ENCODE measurements at regions not wholly inside any gene's neighbourhood (a gene's known extent, or its start where the extent isn't known, plus 50 kb on each side); places are given as distances from the start of the nearest gene placed in this dataset.

DNA sequence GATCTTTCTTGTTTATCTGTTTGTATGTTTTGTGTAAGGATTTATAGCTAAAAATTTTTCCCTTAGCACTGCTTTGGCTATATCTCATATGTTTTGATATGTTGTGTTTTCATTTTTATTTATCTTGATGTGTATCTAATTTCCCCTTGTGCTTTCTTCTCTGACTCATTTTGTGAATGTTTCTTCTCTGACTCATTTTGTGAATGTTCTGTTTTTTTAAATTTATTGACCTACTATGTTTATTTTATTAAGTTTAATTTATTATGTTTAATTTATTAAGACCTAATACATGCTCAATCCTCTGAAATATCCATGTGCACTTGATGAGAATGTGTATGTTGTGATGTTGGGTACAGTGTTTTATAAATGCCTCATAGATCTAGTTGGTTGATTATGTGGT lies 793.5 kb upstream of the CADM2 start:
- ChIA-PET CTCF (ENCODE audit: unreplicated experiment) (no interaction called here), POLR2A (interaction anchor here (0.6 kb wide), 1 partner anchor 614 kb away, joined by 3 read pairs; no protein-coding TSS in a partner anchor)
- Histone ChIP-seq H3K79me2 (ENCODE audit: insufficient read depth, low read depth, low read length) (no peaks in the 10 kb centered on the region), H3K27ac (ENCODE audit: low read depth, low read length, poor library complexity, severe bottlenecking) (no peak overlapping the region), H3K4me3 (ENCODE audit: low read depth, low read length, poor library complexity, severe bottlenecking) (no peak overlapping the region), H2AFZ (ENCODE audit: low read length) (no peak overlapping the region), H3K4me2 (ENCODE audit: low read length) (no peak overlapping the region), H3K4me1 (ENCODE audit: insufficient read depth, low read length, poor library complexity, severe bottlenecking) (no peaks in the 10 kb centered on the region), H3K9me3 (ENCODE audit: low read length) (peaks cover 12% of the 10 kb centered on the region; the same call in 1 of the 2 replicates), H3K9me2 (ENCODE audit: insufficient read depth, low read length) (no peaks in the 10 kb centered on the region), H3K36me3 (ENCODE audit: insufficient read depth, low read length) (no peaks in the 10 kb centered on the region), H4K20me1 (ENCODE audit: insufficient read depth, low read length) (no peaks in the 10 kb centered on the region)
- TF ChIP-seq EZH2phosphoT487 (IDR thresholded peaks at IDR 0.05; ENCODE audit: borderline replicate concordance, low read depth, low read length): no peak
- TF ChIP-seq, protein P1, sequence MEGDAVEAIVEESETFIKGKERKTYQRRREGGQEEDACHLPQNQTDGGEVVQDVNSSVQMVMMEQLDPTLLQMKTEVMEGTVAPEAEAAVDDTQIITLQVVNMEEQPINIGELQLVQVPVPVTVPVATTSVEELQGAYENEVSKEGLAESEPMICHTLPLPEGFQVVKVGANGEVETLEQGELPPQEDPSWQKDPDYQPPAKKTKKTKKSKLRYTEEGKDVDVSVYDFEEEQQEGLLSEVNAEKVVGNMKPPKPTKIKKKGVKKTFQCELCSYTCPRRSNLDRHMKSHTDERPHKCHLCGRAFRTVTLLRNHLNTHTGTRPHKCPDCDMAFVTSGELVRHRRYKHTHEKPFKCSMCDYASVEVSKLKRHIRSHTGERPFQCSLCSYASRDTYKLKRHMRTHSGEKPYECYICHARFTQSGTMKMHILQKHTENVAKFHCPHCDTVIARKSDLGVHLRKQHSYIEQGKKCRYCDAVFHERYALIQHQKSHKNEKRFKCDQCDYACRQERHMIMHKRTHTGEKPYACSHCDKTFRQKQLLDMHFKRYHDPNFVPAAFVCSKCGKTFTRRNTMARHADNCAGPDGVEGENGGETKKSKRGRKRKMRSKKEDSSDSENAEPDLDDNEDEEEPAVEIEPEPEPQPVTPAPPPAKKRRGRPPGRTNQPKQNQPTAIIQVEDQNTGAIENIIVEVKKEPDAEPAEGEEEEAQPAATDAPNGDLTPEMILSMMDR (conservative IDR thresholded peaks at IDR 0.05; ENCODE audit: low read length): no peak
- intact Hi-C loops (cut with micrococcal nuclease; ENCODE audit: unreplicated experiment): no loop called here
- DNase-seq (ENCODE audit: low spot score): no peak
- BruUV-seq (replicated peaks): no TSS peak

DNA sequence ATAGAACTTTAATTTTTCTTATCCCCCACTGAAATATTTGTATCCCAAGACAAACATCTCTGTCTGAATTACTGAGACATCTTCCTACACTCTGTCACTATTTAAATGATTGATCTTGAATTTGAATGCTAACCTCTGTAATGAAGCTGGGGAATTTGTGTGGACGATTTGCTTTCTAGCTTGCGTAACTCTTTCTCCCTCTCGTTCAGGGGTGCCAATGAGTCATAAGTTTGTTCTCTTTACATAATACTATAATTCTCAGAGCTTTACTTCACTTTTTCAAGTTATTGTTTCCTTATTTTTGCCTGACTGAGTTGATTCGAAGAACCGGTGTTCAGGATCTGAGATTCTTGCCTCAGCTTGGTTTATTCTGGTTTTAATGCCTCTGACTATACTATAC lies 783.3 kb upstream of the CADM2 start:
- Histone ChIP-seq H3K4me3 (ENCODE audit: low read depth, low read length, poor library complexity, severe bottlenecking) (no peak overlapping the region), H4K20me1 (ENCODE audit: insufficient read depth, low read length) (no peaks in the 10 kb centered on the region), H3K36me3 (ENCODE audit: insufficient read depth, low read length) (no peaks in the 10 kb centered on the region), H3K4me2 (ENCODE audit: low read length) (no peak overlapping the region), H3K9me3 (ENCODE audit: low read length) (no peaks in the 10 kb centered on the region), H2AFZ (ENCODE audit: low read length) (no peak overlapping the region), H3K9me2 (ENCODE audit: insufficient read depth, low read length) (no peaks in the 10 kb centered on the region), H3K4me1 (ENCODE audit: insufficient read depth, low read length, poor library complexity, severe bottlenecking) (no peaks in the 10 kb centered on the region), H3K27ac (ENCODE audit: low read depth, low read length, poor library complexity, severe bottlenecking) (no peak overlapping the region), H3K79me2 (ENCODE audit: insufficient read depth, low read depth, low read length) (no peaks in the 10 kb centered on the region)
- no TSS peak for BruUV-seq (replicated peaks)
- no peak for TF ChIP-seq EZH2phosphoT487 (IDR thresholded peaks at IDR 0.05; ENCODE audit: borderline replicate concordance, low read depth, low read length)
- TF ChIP-seq, protein P1 (conservative IDR thresholded peaks at IDR 0.05; ENCODE audit: low read length): no peak
- CTCF ChIA-PET (ENCODE audit: unreplicated experiment): no interaction called here
- POLR2A ChIA-PET: no interaction called here
- DNase-seq (ENCODE audit: low spot score): no peak
- intact Hi-C loops (cut with micrococcal nuclease; ENCODE audit: unreplicated experiment): no loop called here

DNA sequence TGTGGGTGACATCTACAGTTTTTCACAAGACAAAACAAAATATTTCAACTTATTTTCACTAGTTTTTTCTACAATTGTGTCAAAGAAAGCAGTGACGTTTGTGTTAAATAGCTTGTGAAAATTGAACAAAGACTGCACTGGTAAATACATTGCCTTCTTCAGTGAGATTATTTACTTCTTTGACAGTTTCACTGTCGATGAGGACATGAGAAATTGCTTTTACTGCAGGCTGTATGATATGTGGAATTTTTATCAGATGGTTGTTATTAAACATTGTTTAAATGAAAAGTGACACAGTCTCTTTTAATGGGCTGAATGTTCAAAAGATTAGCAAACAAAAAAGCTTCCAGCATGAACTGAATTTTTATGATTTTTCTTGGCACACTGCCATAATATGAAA lies 773.9 kb upstream of the CADM2 start:
- ChIA-PET CTCF (ENCODE audit: unreplicated experiment) (no interaction called here), POLR2A (no interaction called here)
- Histone ChIP-seq H3K9me2 (ENCODE audit: insufficient read depth, low read length) (no peaks in the 10 kb centered on the region), H2AFZ (ENCODE audit: low read length) (no peak overlapping the region), H4K20me1 (ENCODE audit: insufficient read depth, low read length) (no peaks in the 10 kb centered on the region), H3K27ac (ENCODE audit: low read depth, low read length, poor library complexity, severe bottlenecking) (no peak overlapping the region), H3K36me3 (ENCODE audit: insufficient read depth, low read length) (no peaks in the 10 kb centered on the region), H3K79me2 (ENCODE audit: insufficient read depth, low read depth, low read length) (no peaks in the 10 kb centered on the region), H3K4me3 (ENCODE audit: low read depth, low read length, poor library complexity, severe bottlenecking) (no peak overlapping the region), H3K9me3 (ENCODE audit: low read length) (no peaks in the 10 kb centered on the region), H3K4me2 (ENCODE audit: low read length) (no peak overlapping the region), H3K4me1 (ENCODE audit: insufficient read depth, low read length, poor library complexity, severe bottlenecking) (no peaks in the 10 kb centered on the region)
- no TSS peak for BruUV-seq (replicated peaks)
- no peak for TF ChIP-seq EZH2phosphoT487 (IDR thresholded peaks at IDR 0.05; ENCODE audit: borderline replicate concordance, low read depth, low read length)
- TF ChIP-seq, protein P1 (conservative IDR thresholded peaks at IDR 0.05; ENCODE audit: low read length): no peak
- intact Hi-C loops (cut with micrococcal nuclease; ENCODE audit: unreplicated experiment): no loop called here
- no peak for DNase-seq (ENCODE audit: low spot score)

Data from OCI-LY7 (cell line).